Ishikawa (cell line): ENCODE measurements at regions not wholly inside any gene's neighbourhood (a gene's known extent, or its start where the extent isn't known, plus 50 kb on each side); places are given as distances from the start of the nearest gene placed in this dataset.

Experiments used
- CEBPB ChIP-seq: IDR thresholded peaks from 2 replicates; pipeline ENCODE4 v1.6.1; 2012
- CREB1 ChIP-seq: IDR thresholded peaks from 2 replicates; pipeline ENCODE4 v1.6.1; 2012; ENCODE audit warnings: low read depth
- EGR1 ChIP-seq: IDR thresholded peaks from 2 replicates; pipeline ENCODE4 v1.6.1; 2012
- EP300 ChIP-seq: IDR thresholded peaks from 2 replicates; pipeline ENCODE4 v1.6.1; 2012; ENCODE audit warnings: borderline replicate concordance
- FOXM1 ChIP-seq: IDR thresholded peaks from 2 replicates; pipeline ENCODE4 v1.6.1; 2012; ENCODE audit warnings: low read depth, borderline replicate concordance
- MAX ChIP-seq: IDR thresholded peaks from 2 replicates; pipeline ENCODE4 v1.6.1; 2012
- NFIC ChIP-seq: IDR thresholded peaks from 2 replicates; pipeline ENCODE4 v1.6.1; 2012
- RAD21 ChIP-seq: IDR thresholded peaks from 2 replicates; pipeline ENCODE4 v1.6.1; 2012; ENCODE audit warnings: low read depth
- TAF1 ChIP-seq: IDR thresholded peaks from 2 replicates; pipeline ENCODE4 v1.6.1; 2012; ENCODE audit warnings: low read depth, mild to moderate bottlenecking
- TCF12 ChIP-seq: IDR thresholded peaks from 2 replicates; pipeline ENCODE4 v1.6.1; 2012; ENCODE audit warnings: low read depth
- TEAD4 ChIP-seq: IDR thresholded peaks from 2 replicates; pipeline ENCODE4 v1.6.1; 2012
- YY1 ChIP-seq: IDR thresholded peaks from 2 replicates; pipeline ENCODE4 v1.6.1; 2012; ENCODE audit warnings: low read depth
- ZBTB7A ChIP-seq: IDR thresholded peaks from 2 replicates; pipeline ENCODE4 v1.6.1; 2012; ENCODE audit warnings: low read depth
- TF ChIP-seq, protein P1 (sequence below): IDR thresholded peaks from 2 replicates; pipeline ENCODE4 v1.6.1; 2012
- TF ChIP-seq, protein P2 (sequence below): IDR thresholded peaks from 2 replicates; pipeline ENCODE4 v1.6.1; 2012; ENCODE audit warnings: low read depth, mild to moderate bottlenecking

GRCh38 chr2:118665784-118666529, 181.5 kb downstream of the EN1 start:
- no peak for TF ChIP-seq FOXM1
- TF ChIP-seq, protein P1, sequence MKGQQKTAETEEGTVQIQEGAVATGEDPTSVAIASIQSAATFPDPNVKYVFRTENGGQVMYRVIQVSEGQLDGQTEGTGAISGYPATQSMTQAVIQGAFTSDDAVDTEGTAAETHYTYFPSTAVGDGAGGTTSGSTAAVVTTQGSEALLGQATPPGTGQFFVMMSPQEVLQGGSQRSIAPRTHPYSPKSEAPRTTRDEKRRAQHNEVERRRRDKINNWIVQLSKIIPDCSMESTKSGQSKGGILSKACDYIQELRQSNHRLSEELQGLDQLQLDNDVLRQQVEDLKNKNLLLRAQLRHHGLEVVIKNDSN, result no peak
- TF ChIP-seq RAD21, result no peak
- no peak for TF ChIP-seq EP300
- TF ChIP-seq MAX, result no peak
- no peak for TF ChIP-seq ZBTB7A
- TF ChIP-seq EGR1, result no peak
- no peak for TF ChIP-seq NFIC
- TF ChIP-seq TAF1, result no peak
- no peak for TF ChIP-seq YY1
- TF ChIP-seq CEBPB, result no peak
- no peak for TF ChIP-seq TEAD4
- TF ChIP-seq CREB1, result no peak
- TF ChIP-seq TCF12, result no peak
- TF ChIP-seq, protein P2, sequence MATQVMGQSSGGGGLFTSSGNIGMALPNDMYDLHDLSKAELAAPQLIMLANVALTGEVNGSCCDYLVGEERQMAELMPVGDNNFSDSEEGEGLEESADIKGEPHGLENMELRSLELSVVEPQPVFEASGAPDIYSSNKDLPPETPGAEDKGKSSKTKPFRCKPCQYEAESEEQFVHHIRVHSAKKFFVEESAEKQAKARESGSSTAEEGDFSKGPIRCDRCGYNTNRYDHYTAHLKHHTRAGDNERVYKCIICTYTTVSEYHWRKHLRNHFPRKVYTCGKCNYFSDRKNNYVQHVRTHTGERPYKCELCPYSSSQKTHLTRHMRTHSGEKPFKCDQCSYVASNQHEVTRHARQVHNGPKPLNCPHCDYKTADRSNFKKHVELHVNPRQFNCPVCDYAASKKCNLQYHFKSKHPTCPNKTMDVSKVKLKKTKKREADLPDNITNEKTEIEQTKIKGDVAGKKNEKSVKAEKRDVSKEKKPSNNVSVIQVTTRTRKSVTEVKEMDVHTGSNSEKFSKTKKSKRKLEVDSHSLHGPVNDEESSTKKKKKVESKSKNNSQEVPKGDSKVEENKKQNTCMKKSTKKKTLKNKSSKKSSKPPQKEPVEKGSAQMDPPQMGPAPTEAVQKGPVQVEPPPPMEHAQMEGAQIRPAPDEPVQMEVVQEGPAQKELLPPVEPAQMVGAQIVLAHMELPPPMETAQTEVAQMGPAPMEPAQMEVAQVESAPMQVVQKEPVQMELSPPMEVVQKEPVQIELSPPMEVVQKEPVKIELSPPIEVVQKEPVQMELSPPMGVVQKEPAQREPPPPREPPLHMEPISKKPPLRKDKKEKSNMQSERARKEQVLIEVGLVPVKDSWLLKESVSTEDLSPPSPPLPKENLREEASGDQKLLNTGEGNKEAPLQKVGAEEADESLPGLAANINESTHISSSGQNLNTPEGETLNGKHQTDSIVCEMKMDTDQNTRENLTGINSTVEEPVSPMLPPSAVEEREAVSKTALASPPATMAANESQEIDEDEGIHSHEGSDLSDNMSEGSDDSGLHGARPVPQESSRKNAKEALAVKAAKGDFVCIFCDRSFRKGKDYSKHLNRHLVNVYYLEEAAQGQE, result no peak

DNA sequence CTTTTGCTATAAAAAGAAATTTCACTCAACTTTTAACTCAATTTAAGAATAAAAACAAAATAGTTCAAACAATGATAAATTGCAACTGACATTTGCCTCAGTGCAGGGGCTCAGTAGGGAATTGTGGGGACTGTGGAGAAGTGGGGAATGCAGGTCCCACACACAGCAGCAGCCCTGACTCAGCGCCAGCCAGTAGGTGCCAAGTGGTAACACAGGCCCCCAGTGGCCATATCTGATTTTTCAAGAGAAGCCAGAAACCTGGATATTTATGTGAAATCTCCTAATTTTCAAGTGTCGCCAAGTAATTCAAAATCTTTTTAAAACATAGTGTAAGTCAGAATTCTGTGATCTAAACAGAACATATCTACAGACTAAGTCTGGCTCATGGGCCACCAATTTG, 186.3 kb downstream of the EN1 start:
- TF ChIP-seq EP300 (no peak), CREB1 (no peak), CEBPB (no peak), EGR1 (no peak), TEAD4 (no peak), TCF12 (no peak), MAX (no peak), TAF1 (no peak), YY1 (no peak), FOXM1 (no peak)
- TF ChIP-seq, protein P1, result no peak
- TF ChIP-seq, protein P2, result no peak

- TF ChIP-seq MAX, result no peak
- TF ChIP-seq TCF12, result no peak
- TF ChIP-seq EP300, result no peak
- TF ChIP-seq ZBTB7A, result no peak
- TF ChIP-seq TAF1, result no peak
- no peak for TF ChIP-seq NFIC
- TF ChIP-seq, protein P1, result no peak
- TF ChIP-seq YY1, result no peak
- no peak for TF ChIP-seq TEAD4
- no peak for TF ChIP-seq EGR1
- TF ChIP-seq FOXM1, result no peak
- TF ChIP-seq, protein P2, result no peak
- no peak for TF ChIP-seq CEBPB
These were observed 188.8 kb downstream of the EN1 start for GRCh38 chr2:118658596-118659198.
